Activated T-cell treated with anti-CD3 and anti-CD28 coated beads, Interleukin-2, amount 50 U/mL, for 24 hours (primary cell): ENCODE measurements at regions not wholly inside any gene's neighbourhood (a gene's known extent, or its start where the extent isn't known, plus 50 kb on each side); places are given as distances from the start of the nearest gene placed in this dataset.

Experiments used
- DNase-seq: peaks from one replicate; pipeline ENCODE4 v3.0.0-alpha.2; 2020
- H3K27ac Mint-ChIP-seq: 2 replicates; pipeline ENCODE4 v1.8.0; 2020; ENCODE audit warnings: mild to moderate bottlenecking, mixed read lengths
- H3K27me3 Mint-ChIP-seq: 2 replicates; pipeline ENCODE4 v1.8.0; 2020; ENCODE audit warnings: mixed read lengths
- H3K36me3 Mint-ChIP-seq: 2 replicates; pipeline ENCODE4 v1.8.0; 2020; ENCODE audit warnings: low read depth, mixed read lengths
- H3K4me1 Mint-ChIP-seq: 2 replicates; pipeline ENCODE4 v1.8.0; 2020; ENCODE audit warnings: low read depth, mixed read lengths
- H3K4me3 Mint-ChIP-seq: 2 replicates; pipeline ENCODE4 v1.8.0; 2020; ENCODE audit warnings: mild to moderate bottlenecking, moderate library complexity, mixed read lengths
- H3K9me3 Mint-ChIP-seq: 2 replicates; pipeline ENCODE4 v1.8.0; 2020; ENCODE audit warnings: mixed read lengths

- Mint-ChIP-seq H3K9me3 (no peaks in the 10 kb centered on the region), H3K4me1 (no peaks in the 10 kb centered on the region), H3K36me3 (no peaks in the 10 kb centered on the region), H3K4me3 (no peak overlapping the region), H3K27ac (no peak overlapping the region), H3K27me3 (peaks cover 34% of the 10 kb centered on the region)
- no peak for DNase-seq
Observed at GRCh38 chr6:40295251-40295950, 291.8 kb downstream of the LRFN2 start.

- H3K9me3 Mint-ChIP-seq, result no peaks in the 10 kb centered on the region
- no peaks in the 10 kb centered on the region for H3K4me1 Mint-ChIP-seq
Observed at GRCh38 chr6:40293460-40294185, 293.5 kb downstream of the LRFN2 start.

GRCh38 chr6:40293060-40293459, 294.1 kb downstream of the LRFN2 start:
- Mint-ChIP-seq H3K27me3 (peaks cover 39% of the 10 kb centered on the region), H3K27ac (no peak overlapping the region)
- DNase-seq, result no peak

More at GRCh38 chr6:40293460-40294185, 293.5 kb downstream of the LRFN2 start:
- Mint-ChIP-seq H3K27ac (no peak overlapping the region), H3K27me3 (peaks cover 39% of the 10 kb centered on the region), H3K4me3 (no peak overlapping the region), H3K36me3 (no peaks in the 10 kb centered on the region)
- no peak for DNase-seq

GRCh38 chr6:40290816-40291215, 296.3 kb downstream of the LRFN2 start:
- no peaks in the 10 kb centered on the region for H3K36me3 Mint-ChIP-seq
- no peak overlapping the region for H3K4me3 Mint-ChIP-seq
- no peaks in the 10 kb centered on the region for H3K4me1 Mint-ChIP-seq
- no peak for DNase-seq
- no peak overlapping the region for H3K27ac Mint-ChIP-seq
- H3K9me3 Mint-ChIP-seq, result no peaks in the 10 kb centered on the region
- H3K27me3 Mint-ChIP-seq, result peaks cover 57% of the 10 kb centered on the region

More at GRCh38 chr6:40293060-40293459, 294.1 kb downstream of the LRFN2 start:
- H3K4me3 Mint-ChIP-seq, result no peak overlapping the region
- no peaks in the 10 kb centered on the region for H3K9me3 Mint-ChIP-seq
- H3K36me3 Mint-ChIP-seq, result no peaks in the 10 kb centered on the region
- H3K4me1 Mint-ChIP-seq, result no peaks in the 10 kb centered on the region

GRCh38 chr6:40288919-40289318, 298.2 kb downstream of the LRFN2 start:
- no peak overlapping the region for H3K4me3 Mint-ChIP-seq
- no peaks in the 10 kb centered on the region for H3K9me3 Mint-ChIP-seq
- H3K36me3 Mint-ChIP-seq, result no peaks in the 10 kb centered on the region
- H3K27ac Mint-ChIP-seq, result no peak overlapping the region
- peaks cover 68% of the 10 kb centered on the region for H3K27me3 Mint-ChIP-seq
- no peaks in the 10 kb centered on the region for H3K4me1 Mint-ChIP-seq
- DNase-seq, result no peak

GRCh38 chr6:40287296-40287850, 299.8 kb downstream of the LRFN2 start:
- no peak for DNase-seq
- H3K4me3 Mint-ChIP-seq, result no peak overlapping the region
- no peak overlapping the region for H3K27ac Mint-ChIP-seq
- no peaks in the 10 kb centered on the region for H3K4me1 Mint-ChIP-seq
- no peaks in the 10 kb centered on the region for H3K36me3 Mint-ChIP-seq
- peaks cover 63% of the 10 kb centered on the region for H3K27me3 Mint-ChIP-seq
- H3K9me3 Mint-ChIP-seq, result no peaks in the 10 kb centered on the region

- no peak overlapping the region for H3K4me3 Mint-ChIP-seq
- no peak overlapping the region for H3K27ac Mint-ChIP-seq
- H3K36me3 Mint-ChIP-seq, result no peaks in the 10 kb centered on the region
- no peak for DNase-seq
- H3K4me1 Mint-ChIP-seq, result no peaks in the 10 kb centered on the region
- H3K27me3 Mint-ChIP-seq, result peaks cover 57% of the 10 kb centered on the region
- H3K9me3 Mint-ChIP-seq, result no peaks in the 10 kb centered on the region
Observed at GRCh38 chr6:40286721-40287120, 300.4 kb downstream of the LRFN2 start.

- Mint-ChIP-seq H3K27ac (no peak overlapping the region), H3K9me3 (no peaks in the 10 kb centered on the region), H3K27me3 (peaks cover 51% of the 10 kb centered on the region), H3K36me3 (no peaks in the 10 kb centered on the region), H3K4me1 (no peaks in the 10 kb centered on the region), H3K4me3 (no peak overlapping the region)
- DNase-seq, result no peak
Observed at GRCh38 chr6:40285996-40286395, 301.2 kb downstream of the LRFN2 start.

- DNase-seq, result no peak
- Mint-ChIP-seq H3K9me3 (no peaks in the 10 kb centered on the region), H3K27ac (no peak overlapping the region), H3K4me3 (no peak overlapping the region), H3K36me3 (no peaks in the 10 kb centered on the region), H3K4me1 (no peaks in the 10 kb centered on the region), H3K27me3 (peaks cover 48% of the 10 kb centered on the region)
Observed at GRCh38 chr6:40285535-40285934, 301.6 kb downstream of the LRFN2 start.

GRCh38 chr6:40282986-40283385, 304.2 kb downstream of the LRFN2 start:
- DNase-seq, result no peak

GRCh38 chr6:40281402-40281801, 305.8 kb downstream of the LRFN2 start:
- Mint-ChIP-seq H3K36me3 (no peaks in the 10 kb centered on the region), H3K4me1 (no peaks in the 10 kb centered on the region), H3K9me3 (no peaks in the 10 kb centered on the region), H3K27ac (no peak overlapping the region), H3K4me3 (no peak overlapping the region), H3K27me3 (peaks cover 23% of the 10 kb centered on the region)
- DNase-seq, result no peak

More at GRCh38 chr6:40282986-40283385, 304.2 kb downstream of the LRFN2 start:
- Mint-ChIP-seq H3K36me3 (no peaks in the 10 kb centered on the region), H3K9me3 (no peaks in the 10 kb centered on the region), H3K4me1 (no peaks in the 10 kb centered on the region), H3K27me3 (peaks cover 35% of the 10 kb centered on the region), H3K27ac (no peak overlapping the region), H3K4me3 (no peak overlapping the region)

GRCh38 chr6:40280231-40280630, 306.9 kb downstream of the LRFN2 start:
- H3K27me3 Mint-ChIP-seq, result peaks cover 11% of the 10 kb centered on the region
- DNase-seq, result no peak
- H3K36me3 Mint-ChIP-seq, result no peaks in the 10 kb centered on the region
- H3K9me3 Mint-ChIP-seq, result no peaks in the 10 kb centered on the region
- H3K4me1 Mint-ChIP-seq, result no peaks in the 10 kb centered on the region
- no peak overlapping the region for H3K4me3 Mint-ChIP-seq
- H3K27ac Mint-ChIP-seq, result no peak overlapping the region

GRCh38 chr6:40276141-40276540, 311.0 kb downstream of the LRFN2 start:
- H3K36me3 Mint-ChIP-seq, result no peaks in the 10 kb centered on the region
- no peak for DNase-seq
- no peak overlapping the region for H3K27ac Mint-ChIP-seq
- no peak overlapping the region for H3K4me3 Mint-ChIP-seq
- no peaks in the 10 kb centered on the region for H3K4me1 Mint-ChIP-seq
- H3K27me3 Mint-ChIP-seq, result peaks cover 5% of the 10 kb centered on the region
- H3K9me3 Mint-ChIP-seq, result no peaks in the 10 kb centered on the region

GRCh38 chr6:40274058-40274457, 313.1 kb downstream of the LRFN2 start:
- H3K9me3 Mint-ChIP-seq, result no peaks in the 10 kb centered on the region
- DNase-seq, result no peak
- H3K4me3 Mint-ChIP-seq, result no peak overlapping the region
- no peaks in the 10 kb centered on the region for H3K4me1 Mint-ChIP-seq
- H3K27me3 Mint-ChIP-seq, result peaks cover 16% of the 10 kb centered on the region
- no peaks in the 10 kb centered on the region for H3K36me3 Mint-ChIP-seq
- H3K27ac Mint-ChIP-seq, result no peak overlapping the region

- no peaks in the 10 kb centered on the region for H3K4me1 Mint-ChIP-seq
- peaks cover 15% of the 10 kb centered on the region for H3K27me3 Mint-ChIP-seq
- no peaks in the 10 kb centered on the region for H3K9me3 Mint-ChIP-seq
- H3K36me3 Mint-ChIP-seq, result no peaks in the 10 kb centered on the region
- no peak for DNase-seq
- H3K27ac Mint-ChIP-seq, result no peak overlapping the region
- H3K4me3 Mint-ChIP-seq, result no peak overlapping the region
Observed at GRCh38 chr6:40268614-40269013, 318.6 kb downstream of the LRFN2 start.
